Fibroblast of skin of scalp (primary cell): ENCODE measurements at regions not wholly inside any gene's neighbourhood (a gene's known extent, or its start where the extent isn't known, plus 50 kb on each side); places are given as distances from the start of the nearest gene placed in this dataset.

Experiments
- DNase-seq: peaks from one replicate; pipeline ENCODE4 v3.0.0-alpha.2; 2013

- DNase-seq, result no peak
Measured at GRCh38 chr2:167501618-167502017, 613.3 kb downstream of the XIRP2 start.

GRCh38 chr2:167493862-167494261 lies 605.6 kb downstream of the XIRP2 start:
- DNase-seq, result no peak

- peak; percentile 21 for DNase-seq
Measured at GRCh38 chr2:167492486-167492885, 604.2 kb downstream of the XIRP2 start.

- no peak for DNase-seq
Measured at GRCh38 chr2:167491788-167492187, 603.5 kb downstream of the XIRP2 start.

GRCh38 chr2:167490455-167490854 lies 602.2 kb downstream of the XIRP2 start:
- DNase-seq, result no peak

GRCh38 chr2:167489325-167489724 lies 601.0 kb downstream of the XIRP2 start:
- no peak for DNase-seq

- DNase-seq, result no peak
Measured at GRCh38 chr2:167487728-167488127, 599.4 kb downstream of the XIRP2 start.

- DNase-seq, result no peak
Measured at GRCh38 chr2:167484875-167485274, 596.6 kb downstream of the XIRP2 start.

GRCh38 chr2:167480986-167481309 lies 592.7 kb downstream of the XIRP2 start:
- no peak for DNase-seq

- DNase-seq, result no peak
Measured at GRCh38 chr2:167480232-167480985, 592.1 kb downstream of the XIRP2 start.

GRCh38 chr2:167478196-167478595 lies 589.9 kb downstream of the XIRP2 start:
- no peak for DNase-seq

GRCh38 chr2:167475791-167476190 lies 587.5 kb downstream of the XIRP2 start:
- DNase-seq, result no peak

GRCh38 chr2:167471734-167472133 lies 583.5 kb downstream of the XIRP2 start:
- DNase-seq, result no peak

GRCh38 chr2:167471332-167471731 lies 583.1 kb downstream of the XIRP2 start:
- DNase-seq, result no peak

- no peak for DNase-seq
Measured at GRCh38 chr2:167462379-167462778, 574.1 kb downstream of the XIRP2 start.

GRCh38 chr2:167454036-167454435 lies 565.8 kb downstream of the XIRP2 start:
- DNase-seq, result no peak

GRCh38 chr2:167451496-167452289 lies 563.4 kb downstream of the XIRP2 start:
- no peak for DNase-seq

- DNase-seq, result no peak
Measured at GRCh38 chr2:167450364-167450763, 562.1 kb downstream of the XIRP2 start.

- no peak for DNase-seq
Measured at GRCh38 chr2:167440382-167440781, 552.1 kb downstream of the XIRP2 start.

GRCh38 chr2:167438206-167438605 lies 549.9 kb downstream of the XIRP2 start:
- DNase-seq, result peak; percentile 61

- no peak for DNase-seq
Measured at GRCh38 chr2:167431949-167432348, 543.7 kb downstream of the XIRP2 start.

- DNase-seq, result no peak
Measured at GRCh38 chr2:167430447-167430846, 542.2 kb downstream of the XIRP2 start.

- no peak for DNase-seq
Measured at GRCh38 chr2:167424803-167425755, 536.8 kb downstream of the XIRP2 start.
